HFF-Myc (cell line): ENCODE measurements at regions not wholly inside any gene's neighbourhood (a gene's known extent, or its start where the extent isn't known, plus 50 kb on each side); places are given as distances from the start of the nearest gene placed in this dataset.

ENCODE experiments used
- DNase-seq: peaks from one replicate; pipeline ENCODE4 v3.0.0-alpha.2; 2011; ENCODE audit warnings: low read depth; ENCODE audit errors: extremely low read depth
- H3K4me3 ChIP-seq: replicated peaks from 2 replicates; pipeline ENCODE4 v1.5.1; 2011; ENCODE audit warnings: low read depth, mild to moderate bottlenecking, control low read depth, low read length
- TF ChIP-seq, protein P1 (sequence below): IDR thresholded peaks from 2 replicates; pipeline ENCODE4 v1.5.1; 2012; ENCODE audit warnings: mild to moderate bottlenecking, low read depth, low read length, control low read depth; ENCODE audit errors: missing control alignments

- TF ChIP-seq, protein P1, sequence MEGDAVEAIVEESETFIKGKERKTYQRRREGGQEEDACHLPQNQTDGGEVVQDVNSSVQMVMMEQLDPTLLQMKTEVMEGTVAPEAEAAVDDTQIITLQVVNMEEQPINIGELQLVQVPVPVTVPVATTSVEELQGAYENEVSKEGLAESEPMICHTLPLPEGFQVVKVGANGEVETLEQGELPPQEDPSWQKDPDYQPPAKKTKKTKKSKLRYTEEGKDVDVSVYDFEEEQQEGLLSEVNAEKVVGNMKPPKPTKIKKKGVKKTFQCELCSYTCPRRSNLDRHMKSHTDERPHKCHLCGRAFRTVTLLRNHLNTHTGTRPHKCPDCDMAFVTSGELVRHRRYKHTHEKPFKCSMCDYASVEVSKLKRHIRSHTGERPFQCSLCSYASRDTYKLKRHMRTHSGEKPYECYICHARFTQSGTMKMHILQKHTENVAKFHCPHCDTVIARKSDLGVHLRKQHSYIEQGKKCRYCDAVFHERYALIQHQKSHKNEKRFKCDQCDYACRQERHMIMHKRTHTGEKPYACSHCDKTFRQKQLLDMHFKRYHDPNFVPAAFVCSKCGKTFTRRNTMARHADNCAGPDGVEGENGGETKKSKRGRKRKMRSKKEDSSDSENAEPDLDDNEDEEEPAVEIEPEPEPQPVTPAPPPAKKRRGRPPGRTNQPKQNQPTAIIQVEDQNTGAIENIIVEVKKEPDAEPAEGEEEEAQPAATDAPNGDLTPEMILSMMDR = no peak
- no peak overlapping the region for H3K4me3 ChIP-seq
- DNase-seq = no peak
These were observed 237.1 kb downstream of the EBLN2 start for GRCh38 chr3:73298243-73299183.

GRCh38 chr3:73299184-73299691 is 237.8 kb downstream of the EBLN2 start:
- no peak for DNase-seq
- TF ChIP-seq, protein P1 = no peak
- H3K4me3 ChIP-seq = no peak overlapping the region

DNA sequence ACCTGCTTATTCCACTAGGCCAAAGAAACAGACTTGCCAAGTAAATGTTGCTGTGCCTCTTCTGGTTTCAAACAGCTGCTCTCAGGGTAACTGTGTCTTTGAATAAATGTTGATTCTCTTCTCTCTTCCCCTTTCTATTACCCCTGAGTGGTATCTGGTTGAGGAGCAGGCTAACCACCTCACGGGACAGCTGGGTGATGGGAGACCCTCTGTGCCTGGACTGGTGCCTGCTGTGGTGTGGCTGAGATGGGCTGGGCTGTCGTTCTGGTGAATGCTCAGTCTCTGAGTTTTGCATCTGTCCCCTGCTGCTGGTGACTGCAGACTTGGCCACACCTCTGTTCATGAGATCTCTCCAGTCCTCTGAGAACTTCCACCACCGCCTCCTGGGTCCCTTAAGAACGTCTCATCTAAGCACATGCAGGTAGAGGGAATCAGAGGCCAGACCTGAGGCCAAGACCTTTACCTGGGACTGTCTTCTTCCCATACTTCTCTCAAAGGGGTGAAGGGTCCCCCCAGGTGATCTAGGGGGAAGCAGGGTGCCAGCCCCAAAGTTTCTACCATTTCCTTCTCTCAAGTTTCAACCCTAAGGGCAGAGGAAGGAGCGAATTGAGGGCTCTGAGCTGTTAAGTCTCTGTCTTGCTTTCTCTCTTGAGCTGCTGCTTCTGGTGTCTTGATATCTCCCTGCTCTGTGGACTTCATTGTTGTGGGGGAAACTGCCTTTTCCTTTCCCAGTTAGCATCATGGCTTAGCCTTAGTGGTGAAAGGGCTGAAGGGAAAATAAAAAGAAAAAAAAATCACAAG is 252.9 kb downstream of the EBLN2 start:
- DNase-seq = no peak
- no peak overlapping the region for H3K4me3 ChIP-seq
- TF ChIP-seq, protein P1 = no peak

- TF ChIP-seq, protein P1 = no peak
- H3K4me3 ChIP-seq = no peak overlapping the region
- no peak for DNase-seq
These were observed 254.2 kb downstream of the EBLN2 start for GRCh38 chr3:73315706-73316105.

DNA sequence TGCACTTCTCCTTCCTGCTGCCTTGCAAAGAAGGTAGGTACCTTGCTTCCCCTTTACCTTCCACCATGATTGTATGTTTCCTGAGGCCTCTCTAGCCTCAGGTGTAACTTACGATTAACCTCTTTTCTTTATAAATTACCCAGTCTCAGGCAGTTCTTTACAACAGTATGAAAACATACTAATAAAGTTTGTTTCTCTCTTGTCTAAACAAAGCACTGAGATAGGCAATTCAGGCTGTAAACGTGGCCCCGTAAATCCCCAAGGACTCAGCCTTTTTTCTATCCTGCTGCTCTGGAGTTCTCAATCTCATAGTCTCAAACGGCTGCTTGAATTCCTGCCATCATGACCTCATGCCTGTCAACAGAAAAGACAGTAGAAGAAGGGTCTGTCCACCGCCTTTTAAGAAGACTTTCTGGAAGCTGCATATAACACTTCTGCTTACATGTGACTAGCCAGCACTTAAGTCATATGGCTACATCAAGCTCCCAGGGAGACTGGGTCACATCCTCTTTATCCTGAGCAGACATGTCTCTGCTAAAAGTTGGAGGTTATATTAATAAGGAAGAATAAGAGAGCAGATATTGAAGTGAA is 257.8 kb downstream of the EBLN2 start:
- no peak for DNase-seq

More for the DNA sequence above, 257.8 kb downstream of the EBLN2 start:
- no peak overlapping the region for H3K4me3 ChIP-seq
- TF ChIP-seq, protein P1 = no peak
